Gastrocnemius medialis (tissue), 4 donors: ENCODE measurements at regions not wholly inside any gene's neighbourhood (a gene's known extent, or its start where the extent isn't known, plus 50 kb on each side); places are given as distances from the start of the nearest gene placed in this dataset.

ENCODE experiments used
- ATAC-seq, 2 donors: fragments of 150-250 bp; one replicate each; pipeline ENCODE4 v1.9.1; 2016
- DNase-seq, 2 donors: peaks; one replicate each; pipeline ENCODE4 v3.0.0-alpha.2; 2019
- H3K27ac ChIP-seq, 4 donors: fragments of 200-600 bp; sonication (generic); 1 replicate in 1 of 4; 2 replicates in 3 of 4; pipeline ENCODE4 v1.5.1; 2016 to 2018; ENCODE audit warnings: mild to moderate bottlenecking in 2 of 4, moderate library complexity in 1 of 4
- H3K27me3 ChIP-seq, 3 donors: fragments of 200-600 bp; sonication (generic) in 2 of 3; 1 replicate in 1 of 3; 2 replicates in 2 of 3; pipeline versions ENCODE4 v1.5.1 to v1.6.0; 2016 to 2019; ENCODE audit warnings: mild to moderate bottlenecking in 1 of 3, moderate library complexity in 1 of 3
- H3K36me3 ChIP-seq, 2 donors: fragments of 200-600 bp; sonication (generic) in 1 of 2; one replicate each; pipeline ENCODE4 v1.5.1; 2017 to 2018
- H3K4me1 ChIP-seq, 2 donors: fragments of 200-600 bp; sonication (generic) in 1 of 2; one replicate each; pipeline ENCODE4 v1.5.1; 2016 to 2017; ENCODE audit warnings: mild to moderate bottlenecking in 2 of 2
- H3K4me3 ChIP-seq, 4 donors: fragments of 200-600 bp; sonication (generic) in 3 of 4; 1 replicate in 1 of 4; 2 replicates in 3 of 4; pipeline ENCODE4 v1.5.1; 2016 to 2019; ENCODE audit warnings: mild to moderate bottlenecking in 2 of 4
- H3K9me3 ChIP-seq, 3 donors: fragments of 200-600 bp; sonication (generic) in 2 of 3; 1 replicate in 1 of 3; 2 replicates in 2 of 3; pipeline ENCODE4 v1.5.1; 2016 to 2019
- POLR2A ChIP-seq, 2 donors: fragments of 450-650 bp; IDR thresholded peaks; one replicate each; pipeline ENCODE4 v1.6.1; 2017; ENCODE audit warnings: antibody characterized with exemption in 2 of 2, mild to moderate bottlenecking in 2 of 2, moderate library complexity in 2 of 2
- in situ Hi-C, 4 donors: fragments of 200-750 bp; cut with MboI; loops; one replicate each; pipeline versions ENCODE4 v1.15.0 to v1.8.0; 2017; ENCODE audit warnings: low sequenced_read_pairs in 4 of 4
- intact Hi-C: fragments of 100-400 bp; cut with DNase I; formaldehyde crosslinking; loops from one replicate; pipeline ENCODE4 v1.15.1; 2023; ENCODE audit warnings: low total_unique reads
- TF ChIP-seq, protein P1 (sequence below), 5 experiments: fragments of 450-650 bp in 3 of 5; fragments of 200-600 bp in 2 of 5; sonication (generic) in 2 of 5; IDR thresholded peaks in 4 of 5; conservative IDR thresholded peaks in 1 of 5; 1 replicate in 4 of 5; 2 replicates in 1 of 5; pipeline ENCODE4 v1.5.1; 2016 to 2019; ENCODE audit warnings: antibody characterized with exemption in 5 of 5, mild to moderate bottlenecking in 3 of 5, moderate library complexity in 3 of 5

GRCh38 chr16:87045466-87046216 is 271.6 kb downstream of the C16orf95 start:
- in situ Hi-C loops (no loop called here), intact Hi-C loops (no loop called here)
- Histone ChIP-seq H3K9me3 (no peaks in the 10 kb centered on the region), H3K4me1 (no peaks in the 10 kb centered on the region), H3K27me3 (peaks cover 0 to 17% (median 2%) of the 10 kb centered on the region in 3 donors), H3K27ac (no peak overlapping the region), H3K4me3 (no peak overlapping the region), H3K36me3 (no peaks in the 10 kb centered on the region)
- TF ChIP-seq, protein P1, sequence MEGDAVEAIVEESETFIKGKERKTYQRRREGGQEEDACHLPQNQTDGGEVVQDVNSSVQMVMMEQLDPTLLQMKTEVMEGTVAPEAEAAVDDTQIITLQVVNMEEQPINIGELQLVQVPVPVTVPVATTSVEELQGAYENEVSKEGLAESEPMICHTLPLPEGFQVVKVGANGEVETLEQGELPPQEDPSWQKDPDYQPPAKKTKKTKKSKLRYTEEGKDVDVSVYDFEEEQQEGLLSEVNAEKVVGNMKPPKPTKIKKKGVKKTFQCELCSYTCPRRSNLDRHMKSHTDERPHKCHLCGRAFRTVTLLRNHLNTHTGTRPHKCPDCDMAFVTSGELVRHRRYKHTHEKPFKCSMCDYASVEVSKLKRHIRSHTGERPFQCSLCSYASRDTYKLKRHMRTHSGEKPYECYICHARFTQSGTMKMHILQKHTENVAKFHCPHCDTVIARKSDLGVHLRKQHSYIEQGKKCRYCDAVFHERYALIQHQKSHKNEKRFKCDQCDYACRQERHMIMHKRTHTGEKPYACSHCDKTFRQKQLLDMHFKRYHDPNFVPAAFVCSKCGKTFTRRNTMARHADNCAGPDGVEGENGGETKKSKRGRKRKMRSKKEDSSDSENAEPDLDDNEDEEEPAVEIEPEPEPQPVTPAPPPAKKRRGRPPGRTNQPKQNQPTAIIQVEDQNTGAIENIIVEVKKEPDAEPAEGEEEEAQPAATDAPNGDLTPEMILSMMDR (IDR thresholded peaks at IDR 0.05 in 4 of 5, conservative IDR thresholded peaks at IDR 0.05 in 1 of 5) = no peak
- TF ChIP-seq POLR2A (IDR thresholded peaks at IDR 0.05) = no peak
- DNase-seq (no peak), ATAC-seq (no peak)

GRCh38 chr16:87046235-87046634 is 271.0 kb downstream of the C16orf95 start:
- Histone ChIP-seq H3K27ac (no peak overlapping the region), H3K4me3 (no peak overlapping the region), H3K36me3 (no peaks in the 10 kb centered on the region), H3K27me3 (peaks cover 0 to 17% (median 2%) of the 10 kb centered on the region in 3 donors), H3K9me3 (no peaks in the 10 kb centered on the region), H3K4me1 (no peaks in the 10 kb centered on the region)
- intact Hi-C loops = no loop called here
- ATAC-seq = no peak
- no peak for DNase-seq
- TF ChIP-seq, protein P1 (IDR thresholded peaks at IDR 0.05 in 4 of 5, conservative IDR thresholded peaks at IDR 0.05 in 1 of 5) = no peak
- no peak for TF ChIP-seq POLR2A (IDR thresholded peaks at IDR 0.05)
- in situ Hi-C loops = no loop called here

DNA sequence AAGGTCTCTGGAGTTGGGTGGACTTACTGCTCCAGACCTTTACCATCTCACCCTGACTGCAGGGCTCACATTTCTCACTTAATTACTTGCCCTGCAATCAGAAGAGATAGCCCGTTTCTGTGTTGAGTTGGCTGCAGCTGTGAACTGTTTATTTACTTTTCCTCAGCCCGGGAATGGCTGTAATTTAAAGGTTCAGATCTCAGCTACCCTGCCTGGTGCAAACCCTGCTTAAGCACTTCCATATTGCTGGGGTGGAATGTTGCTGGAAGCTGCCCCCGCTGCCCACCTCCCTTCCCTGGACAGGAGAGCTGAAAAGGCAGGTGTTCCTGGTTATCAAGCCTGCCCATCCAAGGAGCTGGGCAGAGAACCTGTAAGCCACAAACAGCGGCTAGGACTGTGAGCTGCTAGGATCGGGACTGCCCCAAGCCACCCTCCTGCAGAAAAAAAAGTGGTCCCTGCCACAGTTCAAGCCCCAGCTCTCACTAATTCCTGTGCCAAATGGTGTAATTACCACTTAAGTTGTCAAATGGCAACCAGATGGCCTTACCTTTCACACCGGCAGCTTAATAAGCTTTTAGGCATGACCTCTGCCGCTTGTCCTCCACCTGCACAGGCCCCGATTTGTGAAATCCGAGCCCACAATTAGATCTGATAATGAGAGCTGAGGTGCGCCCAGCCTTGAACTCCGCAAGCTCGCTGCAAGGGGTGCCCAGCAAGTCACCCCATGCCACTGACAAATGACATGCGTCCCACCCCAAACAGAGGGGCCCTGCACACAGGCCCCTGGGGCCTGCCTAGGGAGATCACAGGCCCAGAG is 269.8 kb downstream of the C16orf95 start:
- intact Hi-C loops = no loop called here
- DNase-seq = no peak
- in situ Hi-C loops = no loop called here
- TF ChIP-seq, protein P1 (IDR thresholded peaks at IDR 0.05 in 4 of 5, conservative IDR thresholded peaks at IDR 0.05 in 1 of 5) = no peak
- TF ChIP-seq POLR2A (IDR thresholded peaks at IDR 0.05) = no peak
- no peak overlapping the region for H3K4me3 ChIP-seq
- H3K27me3 ChIP-seq = peaks cover 0 to 17% (median 0%) of the 10 kb centered on the region in 3 donors
- ATAC-seq = no peak
- H3K27ac ChIP-seq = no peak overlapping the region
- no peaks in the 10 kb centered on the region for H3K4me1 ChIP-seq
- no peaks in the 10 kb centered on the region for H3K9me3 ChIP-seq
- H3K36me3 ChIP-seq = no peaks in the 10 kb centered on the region

DNA sequence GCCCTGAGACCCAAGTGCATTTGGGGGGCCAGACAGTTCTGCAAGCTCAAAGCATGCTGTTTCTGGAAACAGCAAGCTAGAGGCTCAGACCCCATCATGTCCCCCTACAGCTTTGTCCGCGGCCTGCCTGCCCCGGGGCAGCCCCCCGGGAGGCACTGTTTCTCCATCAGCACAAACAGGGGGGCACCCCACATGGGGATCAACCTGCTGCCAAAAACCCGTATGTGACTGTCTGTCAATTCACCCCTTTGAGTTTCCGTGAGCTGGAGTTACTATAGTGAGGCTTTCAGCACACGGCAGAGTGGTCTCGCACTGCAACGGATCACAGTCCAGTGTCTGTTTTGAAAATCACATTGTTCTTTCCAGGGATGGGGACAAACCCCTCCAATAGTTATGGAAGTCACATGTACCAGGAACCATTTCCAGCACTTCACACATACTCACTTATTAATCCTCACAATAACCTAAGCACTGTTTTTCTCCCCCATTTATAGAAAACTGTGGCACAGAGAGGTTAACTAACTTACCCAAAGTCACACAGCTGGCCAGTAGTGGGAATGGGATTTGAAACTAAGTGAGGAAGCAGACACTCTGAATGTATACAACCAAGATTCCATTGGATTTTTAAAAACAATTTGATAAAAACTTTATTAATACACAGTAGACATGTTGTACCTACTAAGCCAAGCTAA is 269.0 kb downstream of the C16orf95 start:
- H3K27me3 ChIP-seq = peaks cover 0 to 17% (median 5%) of the 10 kb centered on the region in 3 donors
- intact Hi-C loops = no loop called here
- no peak for DNase-seq

More for the DNA sequence above, 269.0 kb downstream of the C16orf95 start:
- H3K4me3 ChIP-seq = no peak overlapping the region
- TF ChIP-seq, protein P1 (IDR thresholded peaks at IDR 0.05 in 4 of 5, conservative IDR thresholded peaks at IDR 0.05 in 1 of 5) = no peak
- no peak for TF ChIP-seq POLR2A (IDR thresholded peaks at IDR 0.05)
- H3K27ac ChIP-seq = no peak overlapping the region
- H3K4me1 ChIP-seq = no peaks in the 10 kb centered on the region
- ATAC-seq = no peak
- in situ Hi-C loops = no loop called here
- H3K36me3 ChIP-seq = no peaks in the 10 kb centered on the region
- H3K9me3 ChIP-seq = no peaks in the 10 kb centered on the region
